ENCODE measurements at regions not wholly inside any gene's neighbourhood (a gene's known extent, or its start where the extent isn't known, plus 50 kb on each side); places are given as distances from the start of the nearest gene placed in this dataset.
"Not testable (repeated sequence)": the region's sequence is repeated elsewhere in the genome, so short reads cannot be mapped to it uniquely, and the experiment has no call there.

- no peak for TF ChIP-seq MAX (IDR thresholded peaks at IDR 0.05; ENCODE audit: low read depth, low read length)
- TF ChIP-seq POLR2A (IDR thresholded peaks at IDR 0.05; ENCODE audit: extremely low read depth, insufficient read length): no peak
- TF ChIP-seq CTCF (IDR thresholded peaks at IDR 0.05; ENCODE audit: low read depth, low read length): no peak
- no peak for TF ChIP-seq MYC (IDR thresholded peaks at IDR 0.05; ENCODE audit: low read depth, low read length)
- H3K4me3 ChIP-seq (ENCODE audit: low read depth, low read length): no peak overlapping the region
- DNase-seq (ENCODE audit: low read depth): no peak
Observed at GRCh38 chr18:78482378-78482777, 497.2 kb upstream of the SALL3 start.

- H3K4me3 ChIP-seq (ENCODE audit: low read depth, low read length): no peak overlapping the region
- DNase-seq (ENCODE audit: low read depth): no peak
- TF ChIP-seq POLR2A (IDR thresholded peaks at IDR 0.05; ENCODE audit: extremely low read depth, insufficient read length) (no peak), MYC (IDR thresholded peaks at IDR 0.05; ENCODE audit: low read depth, low read length) (no peak), CTCF (IDR thresholded peaks at IDR 0.05; ENCODE audit: low read depth, low read length) (no peak), MAX (IDR thresholded peaks at IDR 0.05; ENCODE audit: low read depth, low read length) (no peak)
Observed at GRCh38 chr18:78487649-78488048, 492.0 kb upstream of the SALL3 start.

- DNase-seq (ENCODE audit: low read depth): no peak
- no peak for TF ChIP-seq MYC (IDR thresholded peaks at IDR 0.05; ENCODE audit: low read depth, low read length)
- no peak for TF ChIP-seq MAX (IDR thresholded peaks at IDR 0.05; ENCODE audit: low read depth, low read length)
- no peak for TF ChIP-seq POLR2A (IDR thresholded peaks at IDR 0.05; ENCODE audit: extremely low read depth, insufficient read length)
- no peak for TF ChIP-seq CTCF (IDR thresholded peaks at IDR 0.05; ENCODE audit: low read depth, low read length)
- no peak overlapping the region for H3K4me3 ChIP-seq (ENCODE audit: low read depth, low read length)
Observed at GRCh38 chr18:78492064-78492812, 487.4 kb upstream of the SALL3 start.

GRCh38 chr18:78492813-78493371 lies 486.7 kb upstream of the SALL3 start:
- TF ChIP-seq MAX (IDR thresholded peaks at IDR 0.05; ENCODE audit: low read depth, low read length) (no peak), POLR2A (IDR thresholded peaks at IDR 0.05; ENCODE audit: extremely low read depth, insufficient read length) (no peak), MYC (IDR thresholded peaks at IDR 0.05; ENCODE audit: low read depth, low read length) (no peak), CTCF (IDR thresholded peaks at IDR 0.05; ENCODE audit: low read depth, low read length) (no peak)
- no peak overlapping the region for H3K4me3 ChIP-seq (ENCODE audit: low read depth, low read length)
- DNase-seq (ENCODE audit: low read depth): no peak

GRCh38 chr18:78493490-78493889 lies 486.1 kb upstream of the SALL3 start:
- DNase-seq (ENCODE audit: low read depth): peak; percentile 8

GRCh38 chr18:78494204-78495085 lies 485.2 kb upstream of the SALL3 start:
- DNase-seq (ENCODE audit: low read depth): no peak
- TF ChIP-seq CTCF (IDR thresholded peaks at IDR 0.05; ENCODE audit: low read depth, low read length): no peak
- no peak for TF ChIP-seq MYC (IDR thresholded peaks at IDR 0.05; ENCODE audit: low read depth, low read length)
- no peak for TF ChIP-seq POLR2A (IDR thresholded peaks at IDR 0.05; ENCODE audit: extremely low read depth, insufficient read length)
- no peak for TF ChIP-seq MAX (IDR thresholded peaks at IDR 0.05; ENCODE audit: low read depth, low read length)
- no peak overlapping the region for H3K4me3 ChIP-seq (ENCODE audit: low read depth, low read length)

More at GRCh38 chr18:78493490-78493889, 486.1 kb upstream of the SALL3 start:
- H3K4me3 ChIP-seq (ENCODE audit: low read depth, low read length): not testable (repeated sequence)
